Hematopoietic multipotent progenitor cell (in vitro differentiated cells): ENCODE measurements at regions not wholly inside any gene's neighbourhood (a gene's known extent, or its start where the extent isn't known, plus 50 kb on each side); places are given as distances from the start of the nearest gene placed in this dataset.

Experiments used
- DNase-seq, 3 donors: peaks; one replicate each; pipeline ENCODE4 v3.0.0-alpha.2; 2011 to 2015; ENCODE audit warnings: low read depth in 2 of 3, low spot score in 2 of 3

DNA sequence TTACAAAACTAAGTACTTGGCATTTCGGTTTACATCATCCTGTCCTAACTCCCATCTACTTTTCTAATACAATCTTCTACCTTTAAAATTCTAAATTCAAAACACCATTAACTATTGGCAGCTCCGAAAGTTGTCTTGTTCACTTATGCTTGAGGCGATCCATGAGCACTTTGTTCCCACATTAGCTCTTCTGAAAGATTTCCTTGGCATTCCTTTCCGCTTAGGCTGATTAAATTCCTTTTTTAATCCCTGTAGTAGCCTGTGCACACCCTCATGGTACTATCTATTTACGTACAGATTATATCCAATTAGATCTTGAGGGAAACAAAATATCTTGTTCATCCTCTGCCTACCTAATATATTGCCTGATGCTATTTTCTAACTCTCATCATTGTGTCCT, 480.7 kb downstream of the PRKD1 start:
- no peak for DNase-seq

DNA sequence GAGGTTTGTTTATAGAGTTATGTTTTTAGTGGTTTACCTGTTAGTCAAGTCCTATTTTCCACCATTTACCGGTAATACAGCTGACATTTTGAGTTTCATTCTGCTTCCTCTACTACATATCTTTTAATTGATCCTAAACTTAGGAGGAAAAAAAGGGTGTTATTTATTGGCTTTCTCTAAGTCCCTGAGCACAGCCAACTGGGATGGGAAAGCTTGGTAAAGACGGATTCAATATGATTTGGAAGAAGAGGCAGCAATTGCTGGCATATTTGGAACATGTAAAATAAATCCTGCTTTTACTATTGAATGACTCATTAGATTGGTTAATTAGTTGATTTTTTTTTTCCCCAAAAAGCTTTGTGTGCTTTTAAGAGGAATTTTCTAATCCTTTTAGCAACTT, 475.7 kb downstream of the PRKD1 start:
- no peak for DNase-seq

DNA sequence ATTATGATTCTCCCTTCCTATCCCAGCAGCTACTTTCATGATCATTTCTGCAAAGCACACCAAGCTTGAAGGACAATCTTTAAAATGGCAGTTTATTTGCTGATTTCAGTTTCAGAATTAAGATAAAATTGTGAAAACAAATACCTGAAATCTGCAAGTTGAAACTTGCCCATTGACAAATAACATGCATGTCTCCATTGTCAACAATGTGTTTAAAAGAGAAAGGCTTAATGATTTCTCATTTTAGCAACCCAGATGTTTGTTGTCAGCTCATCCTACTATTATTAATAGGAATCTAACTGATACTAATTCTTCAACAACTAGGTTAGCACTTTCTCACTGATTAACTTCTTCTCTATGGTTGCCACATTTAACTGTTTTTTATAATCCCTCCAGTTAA, 474.6 kb downstream of the PRKD1 start:
- DNase-seq = no peak

DNA sequence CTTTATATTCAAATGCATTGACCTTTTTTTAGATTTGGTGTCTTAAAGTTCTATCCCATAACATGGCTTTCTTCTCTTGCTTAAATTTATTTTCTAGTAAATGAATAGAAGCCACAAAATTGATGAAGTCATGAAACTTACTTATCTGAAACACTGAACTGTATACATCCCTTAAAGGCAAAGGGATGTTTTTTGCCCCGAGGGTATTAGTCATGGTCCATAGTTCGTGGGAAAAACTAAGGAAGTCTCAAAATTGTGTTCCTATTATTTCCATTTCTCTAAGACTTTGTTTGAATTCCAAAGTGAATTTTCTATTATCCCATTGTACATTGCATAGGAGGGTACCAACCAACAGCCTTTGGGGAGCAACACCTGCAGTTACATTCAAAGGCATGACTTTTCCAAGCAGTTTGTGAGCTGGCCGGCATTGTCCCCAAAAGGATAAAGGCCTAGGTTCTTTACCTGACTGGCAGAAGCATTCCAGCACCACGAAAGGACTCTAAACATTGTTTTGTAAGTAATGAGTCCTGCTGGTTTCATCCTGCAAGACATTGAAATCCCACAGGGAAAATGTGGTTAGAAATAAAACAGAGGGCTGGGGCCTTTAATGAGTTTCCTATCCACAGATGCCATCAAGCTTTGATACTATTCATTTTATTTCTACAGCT, 473.5 kb downstream of the PRKD1 start:
- no peak for DNase-seq

DNA sequence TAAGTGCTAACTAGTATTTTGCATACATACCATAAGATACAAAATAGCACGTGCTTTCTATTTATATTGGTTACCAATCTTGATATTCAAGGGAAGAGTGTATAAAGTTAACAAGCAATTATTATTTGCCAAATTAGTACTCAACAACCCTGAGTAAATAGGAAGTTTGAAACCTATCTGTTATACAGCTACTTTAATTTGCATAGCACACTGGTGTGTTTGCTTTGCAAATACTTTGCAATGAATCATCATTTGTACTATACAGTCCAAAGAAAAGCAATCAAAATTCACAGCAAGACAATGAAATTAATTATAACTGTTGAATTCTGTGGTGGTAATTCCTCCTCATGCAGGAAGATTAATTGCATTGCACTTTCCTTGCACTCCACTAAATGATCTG, 469.1 kb downstream of the PRKD1 start:
- DNase-seq = no peak

DNA sequence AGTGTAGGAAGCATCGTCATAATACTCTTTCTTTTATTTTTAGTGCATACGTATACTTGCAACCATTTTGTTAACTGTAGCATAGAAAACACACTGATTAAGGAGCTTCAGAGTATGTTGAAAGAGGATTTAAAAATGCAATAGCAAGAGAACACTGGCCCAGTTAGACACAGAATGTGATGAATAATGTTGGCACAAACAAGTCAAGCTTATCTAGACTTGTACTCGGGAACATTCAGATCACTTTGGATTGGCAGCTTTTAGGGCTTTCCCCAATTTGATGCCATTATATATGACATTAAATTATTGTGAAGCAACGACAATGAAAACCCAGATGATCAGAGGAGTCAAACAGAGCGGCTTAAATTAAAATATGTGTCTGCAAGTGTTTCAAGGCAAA, 468.1 kb downstream of the PRKD1 start:
- no peak for DNase-seq

DNA sequence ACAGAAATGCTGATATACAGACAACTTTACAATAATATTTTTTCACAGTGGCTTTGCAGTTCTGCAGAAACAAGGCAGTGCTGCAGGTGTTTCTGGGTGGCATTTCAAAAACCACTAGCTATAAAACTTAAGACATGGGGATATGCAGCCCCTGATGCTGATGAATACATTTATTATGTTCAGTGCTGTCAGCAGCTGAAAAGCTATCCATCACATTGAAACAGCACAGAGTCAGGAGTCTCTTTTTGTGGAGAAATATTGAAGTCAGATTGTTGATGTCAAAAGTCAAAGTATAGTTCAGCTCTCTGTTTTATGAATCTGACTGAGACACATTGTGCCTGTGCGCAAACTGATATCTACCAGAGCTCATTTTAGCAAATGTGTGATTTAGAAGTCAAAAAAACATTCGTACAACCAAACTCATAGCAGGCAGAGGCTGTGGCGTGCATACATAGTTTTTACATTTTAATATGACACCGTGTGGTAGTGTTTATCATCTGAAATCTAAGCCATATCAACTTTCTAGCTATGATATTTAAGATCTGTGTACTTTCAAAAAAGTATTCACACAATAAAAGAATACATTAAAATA, 467.6 kb downstream of the PRKD1 start:
- DNase-seq = no peak

DNA sequence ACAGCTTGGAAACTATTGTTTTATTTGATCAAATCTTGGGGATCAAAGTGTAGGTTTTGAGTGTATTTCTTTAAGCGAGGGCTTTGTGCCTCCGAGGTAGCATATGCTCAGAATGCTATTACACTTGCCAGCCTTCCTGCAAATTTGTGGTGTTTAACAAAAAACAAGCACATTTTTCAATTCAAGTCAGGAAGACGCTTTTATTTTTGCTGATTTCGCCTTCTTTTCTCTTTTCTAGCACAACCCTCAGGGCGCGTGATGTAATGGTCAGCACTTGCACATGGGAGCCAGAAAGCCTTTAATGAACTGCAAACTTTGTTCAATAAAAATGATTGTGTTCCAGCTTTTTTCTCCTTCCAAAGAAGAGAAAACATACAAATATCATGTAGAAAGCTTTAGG, 466.5 kb downstream of the PRKD1 start:
- no peak for DNase-seq

DNA sequence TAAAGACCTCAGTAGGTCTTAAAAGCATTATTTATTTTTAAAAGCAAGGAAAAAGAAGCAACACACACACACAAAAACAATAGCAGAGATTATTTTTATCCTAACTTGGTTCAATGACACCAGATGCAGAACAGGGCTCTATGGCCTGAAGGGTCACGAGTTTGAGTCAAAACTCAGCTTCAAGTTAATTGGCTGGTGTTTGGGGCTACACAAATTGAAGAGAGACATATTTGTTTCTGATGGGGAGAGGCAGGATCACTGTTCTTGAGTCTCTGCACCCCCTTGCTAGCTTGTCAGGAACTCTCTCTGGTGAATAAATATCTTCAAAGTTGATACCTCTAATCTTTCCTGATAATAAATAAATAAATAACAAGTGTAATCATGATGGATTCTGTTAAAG, 466.1 kb downstream of the PRKD1 start:
- no peak for DNase-seq

DNA sequence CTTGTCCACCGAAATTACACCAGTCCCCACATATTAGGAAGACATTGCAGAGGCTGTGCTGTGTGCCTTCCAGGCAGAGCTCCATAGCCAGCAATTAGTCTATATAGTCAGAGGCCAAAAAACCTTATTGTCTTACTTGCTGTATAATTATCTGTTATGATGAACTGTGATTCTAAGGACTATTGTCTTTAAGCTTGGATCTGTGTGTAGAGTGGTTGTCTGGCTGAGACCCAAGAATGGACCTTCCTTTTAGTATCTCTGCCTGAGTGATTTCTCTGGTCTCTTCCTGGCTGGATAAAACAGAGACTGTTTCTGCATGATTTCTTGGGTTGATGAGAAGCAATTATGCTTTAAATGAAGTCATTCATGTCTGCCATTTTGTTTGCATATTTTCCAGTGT, 465.3 kb downstream of the PRKD1 start:
- DNase-seq = no peak

DNA sequence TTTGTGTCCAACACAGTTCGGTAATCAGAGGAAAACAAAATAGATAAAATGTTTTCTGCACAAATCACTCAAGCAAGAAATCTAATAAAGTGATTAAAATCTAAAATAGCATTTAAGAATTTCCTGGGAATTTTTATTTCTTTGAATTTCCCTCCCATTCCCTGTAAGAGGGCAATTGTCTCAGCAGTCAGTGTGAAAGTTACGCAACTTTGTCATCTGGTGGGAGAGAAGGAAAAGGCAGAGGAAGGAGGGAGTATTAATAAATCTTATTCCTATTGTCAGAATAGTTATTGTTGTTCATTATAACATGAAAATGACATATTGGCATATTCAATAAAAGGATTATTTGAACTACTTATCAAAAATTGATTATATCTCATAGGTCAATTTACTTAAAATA, 464.9 kb downstream of the PRKD1 start:
- no peak for DNase-seq

DNA sequence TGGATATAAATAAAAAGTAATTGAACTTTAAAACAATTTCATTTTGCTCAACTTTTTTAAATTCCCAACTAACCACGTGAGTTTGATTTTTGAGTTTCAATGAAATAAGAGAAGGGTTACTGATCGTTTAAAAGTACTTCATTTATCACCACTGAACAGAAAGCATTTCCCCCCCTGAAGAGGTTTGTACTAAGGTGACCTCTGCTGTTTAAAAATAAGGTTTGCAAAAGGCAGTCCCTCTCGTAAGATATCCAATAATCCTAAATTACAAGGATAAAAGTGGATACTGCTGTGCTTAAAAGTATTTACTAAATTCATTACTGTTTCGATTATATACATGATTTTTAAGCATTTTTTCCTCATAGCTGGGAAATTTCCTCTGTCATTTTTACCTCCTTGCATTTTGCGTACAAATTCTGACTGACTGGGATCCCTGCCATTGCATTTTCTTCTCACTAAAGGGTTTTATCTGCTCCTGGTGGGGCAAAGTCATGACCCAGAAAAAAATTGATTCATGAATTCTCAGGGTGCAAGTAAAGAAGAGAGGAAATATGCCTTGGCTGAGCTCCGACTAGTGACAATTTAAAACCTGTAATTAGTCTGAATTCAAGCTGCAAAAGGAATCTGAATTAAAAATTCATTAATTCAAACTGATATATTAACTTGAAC, 463.8 kb downstream of the PRKD1 start:
- DNase-seq = no peak

DNA sequence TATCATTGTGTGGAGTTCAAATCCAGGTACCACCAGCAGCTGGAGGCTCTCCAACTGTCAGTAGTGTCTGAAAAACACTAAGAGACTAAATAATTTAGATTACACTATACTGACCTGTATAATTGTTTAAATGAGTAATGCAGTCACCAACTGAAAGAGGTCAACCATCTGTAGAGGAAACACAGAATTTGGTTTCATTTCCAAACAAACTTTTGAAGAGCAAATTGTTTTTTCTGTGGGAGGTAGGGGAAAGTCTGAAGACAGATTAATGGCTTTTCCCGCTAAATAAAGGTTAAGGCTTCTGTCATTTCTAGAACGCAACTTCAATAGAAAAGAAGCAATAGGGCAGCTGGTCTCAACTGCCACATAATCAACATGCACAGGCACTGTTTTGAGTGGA, 462.6 kb downstream of the PRKD1 start:
- no peak for DNase-seq

DNA sequence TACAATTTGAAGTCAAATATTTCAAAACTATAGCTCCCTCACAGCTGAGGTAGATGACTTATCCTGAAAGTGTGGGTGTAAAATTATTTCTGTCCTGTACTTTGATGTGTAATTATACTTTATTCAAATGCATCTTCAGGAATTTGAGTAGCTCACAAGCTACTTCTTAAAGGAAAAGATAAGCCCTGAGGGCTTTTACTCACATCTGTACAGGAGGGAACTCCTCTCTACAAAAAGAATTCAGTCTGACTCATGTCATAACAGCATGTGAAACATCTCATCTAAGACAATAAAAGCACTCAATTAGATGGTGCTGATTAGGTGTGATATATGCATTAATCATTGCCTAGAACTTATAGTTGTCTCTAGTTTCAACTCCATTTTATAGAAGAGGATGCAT, 452.0 kb downstream of the PRKD1 start:
- DNase-seq = no peak

DNA sequence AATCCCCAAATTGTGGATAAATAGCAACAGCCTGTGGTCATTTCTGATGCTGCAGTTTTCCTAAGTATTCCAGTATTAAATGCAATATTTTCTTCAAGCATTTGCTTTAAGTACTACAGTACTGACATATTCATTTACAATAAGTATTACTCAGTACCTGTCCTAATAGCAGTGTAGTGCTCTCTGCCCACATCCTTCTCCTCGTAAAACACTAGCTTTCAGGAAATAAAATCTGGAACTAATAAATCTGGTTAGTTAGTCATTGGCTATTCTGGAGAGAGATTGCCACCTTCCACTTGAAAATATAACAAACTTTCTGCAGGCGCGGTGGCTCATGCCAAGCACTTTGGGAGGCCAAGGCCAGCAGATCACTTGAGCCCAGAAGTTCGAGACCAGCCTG, 441.5 kb downstream of the PRKD1 start:
- DNase-seq = no peak

DNA sequence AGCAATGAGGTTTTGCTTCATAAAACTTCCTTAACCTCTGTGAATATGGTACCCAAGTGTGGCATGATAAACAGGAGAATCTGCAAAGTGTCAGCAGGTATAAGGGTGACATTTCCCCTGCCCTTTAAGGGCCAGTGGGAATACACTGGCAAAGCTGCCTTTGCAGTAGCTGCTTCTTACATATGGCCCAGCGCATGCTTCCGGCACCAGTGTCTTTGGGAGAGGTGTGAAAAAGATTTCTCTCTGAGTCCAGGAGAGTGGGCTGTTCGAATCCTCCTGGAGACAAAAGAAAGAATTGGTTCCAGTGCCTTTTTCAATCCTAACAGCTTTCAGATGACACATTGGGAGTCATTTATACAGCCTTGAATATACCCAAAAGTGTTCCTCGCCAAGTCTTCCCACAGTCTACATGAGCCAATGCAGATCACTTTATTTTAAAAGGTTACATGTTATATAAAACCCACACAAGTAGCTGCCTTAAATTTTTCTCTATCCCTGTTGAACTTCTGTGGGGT, 437.7 kb downstream of the PRKD1 start:
- no peak for DNase-seq

DNA sequence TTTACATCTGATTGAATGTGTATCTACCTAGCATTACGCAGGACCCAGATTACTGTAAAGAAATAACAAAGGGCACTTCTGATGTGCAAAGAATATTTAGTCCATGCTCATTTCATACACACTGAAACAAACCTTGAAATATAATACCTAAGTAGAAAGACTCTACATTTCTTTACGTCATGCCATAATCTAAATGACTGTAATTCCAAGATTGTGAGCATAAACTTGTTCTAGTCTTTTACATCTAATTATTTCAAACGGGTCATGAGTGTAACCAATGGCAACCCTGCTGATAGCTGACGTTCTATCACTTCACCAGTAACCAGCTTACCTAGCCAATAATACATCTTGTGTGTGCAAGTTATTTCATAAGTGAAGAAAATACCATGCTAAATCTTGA, 433.8 kb downstream of the PRKD1 start:
- DNase-seq = no peak

DNA sequence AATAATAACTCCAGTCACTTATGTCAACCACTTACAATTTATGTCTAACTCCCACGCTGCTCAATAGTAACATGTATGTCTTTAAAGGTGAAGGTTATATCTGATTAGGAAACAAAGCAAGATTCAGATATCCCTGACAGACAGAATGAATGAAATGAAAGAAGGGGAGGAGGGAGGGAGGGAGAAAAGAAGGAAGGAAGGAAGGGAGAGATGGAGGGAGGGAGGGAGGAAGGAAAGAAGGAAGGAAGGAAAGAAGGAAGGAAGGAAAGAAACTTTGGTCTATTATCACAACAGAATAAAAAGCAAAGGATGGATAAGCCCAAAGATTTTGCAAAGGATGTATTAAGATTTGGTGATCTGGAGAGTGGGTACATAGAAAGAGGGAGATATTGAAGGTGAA, 433.3 kb downstream of the PRKD1 start:
- no peak for DNase-seq

DNA sequence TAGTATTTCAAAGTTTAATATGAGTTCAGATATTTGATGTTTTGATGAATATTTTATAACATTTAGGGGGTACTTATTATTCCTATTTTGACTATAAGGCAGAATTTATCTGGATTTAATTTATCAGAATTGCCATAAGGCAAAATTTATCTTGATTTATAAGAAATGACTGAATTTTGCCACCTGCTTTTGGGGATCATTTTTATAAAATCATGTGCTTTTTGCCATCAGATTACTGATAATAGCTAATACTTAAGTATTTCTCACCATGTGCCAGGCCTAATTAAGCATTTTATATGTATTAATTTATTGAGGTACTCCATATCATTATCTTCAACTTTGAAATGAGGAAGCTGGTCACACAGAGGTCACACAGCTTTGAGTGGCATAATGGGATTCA, 423.7 kb downstream of the PRKD1 start:
- DNase-seq = no peak

DNA sequence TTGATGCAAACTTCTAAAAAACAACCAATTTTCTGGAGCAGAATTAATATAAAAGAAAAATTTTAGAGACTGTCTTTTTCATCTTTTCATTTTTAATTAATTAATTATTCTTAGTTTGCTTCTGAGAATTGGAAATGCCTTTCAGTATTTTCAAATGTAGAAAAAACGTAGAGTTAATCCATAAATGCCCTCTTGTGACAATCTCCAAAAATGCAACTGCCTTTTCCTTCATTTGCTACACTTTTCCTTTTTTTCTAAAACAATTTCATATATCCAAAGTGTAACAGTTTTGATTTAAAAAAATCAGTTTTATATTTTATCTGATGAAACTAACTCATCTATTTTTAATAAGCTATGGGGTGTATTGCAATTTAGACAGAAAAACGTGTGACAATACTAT, 409.3 kb downstream of the PRKD1 start:
- no peak for DNase-seq

DNA sequence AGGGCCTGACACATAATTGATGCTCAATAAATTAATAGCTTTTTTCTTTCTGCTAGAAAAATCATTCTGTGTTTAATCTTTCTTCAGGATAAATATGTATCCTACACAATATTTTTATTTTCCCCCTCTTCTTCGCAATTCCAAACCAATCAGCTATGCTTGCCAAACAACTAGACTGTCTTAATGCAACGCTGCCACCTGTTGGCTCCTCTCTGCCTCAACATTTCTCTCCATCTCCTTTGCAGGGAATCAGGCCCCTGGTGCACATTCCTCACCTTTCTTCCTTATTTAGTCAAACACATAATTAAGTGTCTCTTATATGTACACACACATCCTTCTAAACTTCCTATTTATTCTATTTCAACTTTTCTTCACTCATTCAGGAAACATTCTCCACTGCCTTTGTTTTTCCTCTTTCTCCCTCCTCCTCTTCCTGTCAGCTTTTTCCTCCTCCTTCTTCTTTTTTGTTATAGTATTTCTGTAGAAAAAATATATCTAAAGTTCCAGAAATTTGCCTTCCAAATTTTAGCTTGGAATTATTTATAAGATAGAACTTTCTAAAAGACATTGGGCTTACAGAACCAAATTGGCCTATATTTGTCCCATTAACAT, 406.0 kb downstream of the PRKD1 start:
- DNase-seq = no peak
